ENCODE measurements at regions not wholly inside any gene's neighbourhood (a gene's known extent, or its start where the extent isn't known, plus 50 kb on each side); places are given as distances from the start of the nearest gene placed in this dataset.

GRCh38 chr6:54019860-54020259 is 91.4 kb upstream of the MLIP start:
- no peaks in the 10 kb centered on the region for H3K4me1 ChIP-seq (ENCODE audit: control insufficient read depth in 2 of 2, insufficient read depth in 2 of 2, low read length in 2 of 2)
- no peaks in the 10 kb centered on the region for H3K9me3 ChIP-seq (ENCODE audit: control extremely low read depth in 1 of 3, control insufficient read depth in 2 of 3, insufficient read depth in 1 of 3, low read length in 2 of 3)
- no peak overlapping the region for H2AFZ ChIP-seq (ENCODE audit: insufficient read depth, low read depth, low read length, poor library complexity, severe bottlenecking)
- H3K4me3 ChIP-seq (ENCODE audit: control extremely low read depth in 1 of 5, extremely low read depth in 1 of 5, insufficient read depth in 1 of 5, low read depth in 2 of 5, low read length in 4 of 5), result no peak overlapping the region
- H4K20me1 ChIP-seq (ENCODE audit: control insufficient read depth, insufficient read depth, low read length, poor library complexity, severe bottlenecking), result no peaks in the 10 kb centered on the region
- TF ChIP-seq EZH2 (IDR thresholded peaks at IDR 0.05; ENCODE audit: borderline replicate concordance, insufficient read depth, low read depth, low read length, poor library complexity, severe bottlenecking), result no peak
- TF ChIP-seq, protein P1, sequence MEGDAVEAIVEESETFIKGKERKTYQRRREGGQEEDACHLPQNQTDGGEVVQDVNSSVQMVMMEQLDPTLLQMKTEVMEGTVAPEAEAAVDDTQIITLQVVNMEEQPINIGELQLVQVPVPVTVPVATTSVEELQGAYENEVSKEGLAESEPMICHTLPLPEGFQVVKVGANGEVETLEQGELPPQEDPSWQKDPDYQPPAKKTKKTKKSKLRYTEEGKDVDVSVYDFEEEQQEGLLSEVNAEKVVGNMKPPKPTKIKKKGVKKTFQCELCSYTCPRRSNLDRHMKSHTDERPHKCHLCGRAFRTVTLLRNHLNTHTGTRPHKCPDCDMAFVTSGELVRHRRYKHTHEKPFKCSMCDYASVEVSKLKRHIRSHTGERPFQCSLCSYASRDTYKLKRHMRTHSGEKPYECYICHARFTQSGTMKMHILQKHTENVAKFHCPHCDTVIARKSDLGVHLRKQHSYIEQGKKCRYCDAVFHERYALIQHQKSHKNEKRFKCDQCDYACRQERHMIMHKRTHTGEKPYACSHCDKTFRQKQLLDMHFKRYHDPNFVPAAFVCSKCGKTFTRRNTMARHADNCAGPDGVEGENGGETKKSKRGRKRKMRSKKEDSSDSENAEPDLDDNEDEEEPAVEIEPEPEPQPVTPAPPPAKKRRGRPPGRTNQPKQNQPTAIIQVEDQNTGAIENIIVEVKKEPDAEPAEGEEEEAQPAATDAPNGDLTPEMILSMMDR (IDR thresholded peaks at IDR 0.05), result no peak
- DNase-seq, result no peak
- H3K27me3 ChIP-seq (replicated peaks in 1 of 4; ENCODE audit: control extremely low read depth in 1 of 4, control insufficient read depth in 3 of 4, insufficient read depth in 4 of 4, low read length in 3 of 4), result peaks cover 0 to 3% (median 0%) of the 10 kb centered on the region in 4 experiments
- ChIA-PET POLR2A (no interaction called here), CTCF (no interaction called here)
- ATAC-seq (ENCODE audit: low read depth), result no peak
- H3K36me3 ChIP-seq (replicated peaks in 1 of 2; ENCODE audit: control extremely low read depth in 1 of 2, control insufficient read depth in 1 of 2, extremely low read depth in 1 of 2, insufficient read depth in 2 of 2, low read length in 1 of 2), result no peaks in the 10 kb centered on the region
- Mint-ChIP-seq H3K4me1 (no peaks in the 10 kb centered on the region), H3K27ac (no peak overlapping the region), H3K4me3 (no peak overlapping the region), H3K27me3 (no peaks in the 10 kb centered on the region), H3K9me3 (ENCODE audit: insufficient read depth) (no peaks in the 10 kb centered on the region)
- H3K27ac ChIP-seq (ENCODE audit: low read length in 2 of 2), result no peak overlapping the region
- H3K4me2 ChIP-seq (replicated peaks; ENCODE audit: low read depth, low read length, poor library complexity, severe bottlenecking), result no peak overlapping the region
- H3K79me2 ChIP-seq (ENCODE audit: control insufficient read depth, insufficient read depth, low read length), result no peaks in the 10 kb centered on the region
- H3K9ac ChIP-seq (ENCODE audit: low read length), result no peak overlapping the region
- intact Hi-C loops (cut with micrococcal nuclease), result no loop called here

- H3K4me2 ChIP-seq (replicated peaks; ENCODE audit: low read depth, low read length, poor library complexity, severe bottlenecking), result no peak overlapping the region
- intact Hi-C loops (cut with micrococcal nuclease), result no loop called here
- DNase-seq, result no peak
Measured at GRCh38 chr6:54020334-54020733, 90.9 kb upstream of the MLIP start.

More at GRCh38 chr6:54020334-54020733, 90.9 kb upstream of the MLIP start:
- ATAC-seq (ENCODE audit: low read depth), result no peak
- no peak overlapping the region for H3K4me3 ChIP-seq (ENCODE audit: control extremely low read depth in 1 of 5, extremely low read depth in 1 of 5, insufficient read depth in 1 of 5, low read depth in 2 of 5, low read length in 4 of 5)
- no peaks in the 10 kb centered on the region for H3K79me2 ChIP-seq (ENCODE audit: control insufficient read depth, insufficient read depth, low read length)
- Mint-ChIP-seq H3K4me1 (no peaks in the 10 kb centered on the region), H3K4me3 (no peak overlapping the region), H3K27me3 (no peaks in the 10 kb centered on the region), H3K27ac (no peak overlapping the region), H3K9me3 (ENCODE audit: insufficient read depth) (no peaks in the 10 kb centered on the region)
- H3K36me3 ChIP-seq (replicated peaks in 1 of 2; ENCODE audit: control extremely low read depth in 1 of 2, control insufficient read depth in 1 of 2, extremely low read depth in 1 of 2, insufficient read depth in 2 of 2, low read length in 1 of 2), result no peaks in the 10 kb centered on the region
- ChIA-PET CTCF (no interaction called here), POLR2A (no interaction called here)
- H3K27me3 ChIP-seq (replicated peaks in 1 of 4; ENCODE audit: control extremely low read depth in 1 of 4, control insufficient read depth in 3 of 4, insufficient read depth in 4 of 4, low read length in 3 of 4), result peaks cover 0 to 3% (median 0%) of the 10 kb centered on the region in 4 experiments
- TF ChIP-seq, protein P1 (IDR thresholded peaks at IDR 0.05), result no peak
- no peak for TF ChIP-seq EZH2 (IDR thresholded peaks at IDR 0.05; ENCODE audit: borderline replicate concordance, insufficient read depth, low read depth, low read length, poor library complexity, severe bottlenecking)
- WGBS (ENCODE audit: insufficient coverage), result 71% methylated on average over 1 of the region's 3 CpGs
- H4K20me1 ChIP-seq (ENCODE audit: control insufficient read depth, insufficient read depth, low read length, poor library complexity, severe bottlenecking), result no peaks in the 10 kb centered on the region
- no peak overlapping the region for H3K27ac ChIP-seq (ENCODE audit: low read length in 2 of 2)
- no peaks in the 10 kb centered on the region for H3K9me3 ChIP-seq (ENCODE audit: control extremely low read depth in 1 of 3, control insufficient read depth in 2 of 3, insufficient read depth in 1 of 3, low read length in 2 of 3)
- no peak overlapping the region for H3K9ac ChIP-seq (ENCODE audit: low read length)
- no peaks in the 10 kb centered on the region for H3K4me1 ChIP-seq (ENCODE audit: control insufficient read depth in 2 of 2, insufficient read depth in 2 of 2, low read length in 2 of 2)
- no peak overlapping the region for H2AFZ ChIP-seq (ENCODE audit: insufficient read depth, low read depth, low read length, poor library complexity, severe bottlenecking)

All from B cell (primary cell).